Pons (tissue), 1 donor: ENCODE measurements at regions not wholly inside any gene's neighbourhood (a gene's known extent, or its start where the extent isn't known, plus 50 kb on each side); places are given as distances from the start of the nearest gene placed in this dataset.

Experiments
- DNase-seq: peaks from one replicate; pipeline ENCODE4 v3.0.0-alpha.2; 2016; ENCODE audit warnings: low spot score

DNA sequence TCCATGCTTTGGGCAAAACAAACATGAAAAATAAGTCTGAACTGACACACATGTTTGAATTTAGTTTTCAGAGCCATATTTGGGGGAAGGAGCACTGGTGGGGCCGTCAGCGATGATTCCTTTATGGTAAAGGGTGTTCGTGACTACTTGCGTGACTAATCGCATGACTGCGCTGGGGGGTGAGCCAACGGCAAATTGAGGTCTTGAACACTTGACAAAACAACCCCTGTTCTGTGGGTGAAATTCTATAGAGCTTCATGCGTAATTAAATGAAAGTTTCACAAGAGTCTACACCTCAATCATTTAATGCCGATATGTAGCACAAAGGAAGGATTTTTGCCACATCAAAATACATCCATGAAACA lies 127.5 kb upstream of the CYP1B1 start:
- DNase-seq: no peak

DNA sequence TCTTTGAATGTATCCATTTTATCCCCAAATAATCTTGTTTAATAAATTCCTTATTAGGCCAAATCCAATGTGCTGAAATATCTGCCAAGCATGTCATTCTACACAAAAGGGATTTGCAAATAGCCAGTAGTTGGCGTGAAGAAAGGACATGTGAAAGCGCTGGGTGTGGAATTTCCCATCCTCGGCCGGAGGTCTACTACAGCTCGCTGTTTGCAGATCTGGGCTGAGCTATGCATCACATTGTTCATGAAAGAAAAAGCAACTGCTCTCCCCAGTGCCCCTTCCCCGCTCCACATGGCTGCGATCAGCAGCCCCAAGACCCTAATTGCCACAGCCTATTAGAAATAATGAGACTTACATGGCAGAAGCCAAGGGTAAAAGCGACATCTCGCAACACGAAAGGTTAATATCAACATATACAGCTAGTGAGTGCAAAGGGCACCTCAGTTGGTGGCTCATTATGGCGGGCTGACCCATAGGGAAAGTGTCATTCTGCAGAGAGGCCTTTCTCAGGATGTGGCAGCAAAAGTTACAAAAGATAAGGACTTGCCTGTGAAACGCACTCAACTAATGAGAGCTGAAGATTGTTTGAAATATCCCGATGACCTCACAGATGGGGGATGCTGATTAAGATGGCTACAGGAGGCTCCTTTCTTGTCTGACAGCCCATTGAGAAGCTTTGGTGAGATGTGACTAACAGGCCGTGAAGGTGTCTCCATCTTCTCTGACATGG lies 126.9 kb upstream of the CYP1B1 start:
- DNase-seq: no peak

DNA sequence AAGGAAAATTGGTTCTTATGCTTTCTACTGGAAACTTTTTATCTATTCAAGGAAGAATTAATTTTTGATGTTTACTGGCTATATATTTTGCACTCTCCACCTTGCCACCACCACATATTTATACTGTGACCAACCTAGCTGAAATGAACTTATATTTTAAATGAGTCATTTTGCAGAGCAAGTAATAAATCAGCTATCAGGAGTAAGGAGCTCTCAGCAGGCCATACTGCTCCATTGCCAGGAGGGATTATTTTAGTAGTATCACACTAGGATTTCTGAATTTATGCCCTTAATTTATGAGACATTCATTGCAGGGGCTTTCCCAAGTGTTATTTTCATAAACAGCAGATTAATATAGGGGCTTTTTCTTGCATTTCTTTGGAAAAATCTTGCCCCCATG lies 125.8 kb upstream of the CYP1B1 start:
- DNase-seq: no peak

DNA sequence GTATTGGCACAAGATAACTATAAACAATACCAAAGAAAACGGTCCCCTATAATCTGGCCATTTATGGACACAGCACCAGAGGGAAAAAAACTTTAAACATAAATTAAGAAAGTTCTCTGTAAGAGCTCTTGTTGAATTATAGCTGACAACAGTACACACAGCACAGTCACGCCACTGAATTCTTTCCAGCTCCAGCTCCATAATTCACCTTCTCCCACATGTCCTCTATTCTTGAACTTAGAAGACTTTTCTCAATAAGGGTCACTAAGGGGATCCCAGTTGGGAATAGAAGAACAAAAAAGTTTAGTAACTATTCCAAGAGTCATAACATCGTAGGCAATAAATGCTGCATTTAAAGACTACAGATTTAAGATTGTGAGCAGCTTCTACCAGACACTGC lies 124.6 kb upstream of the CYP1B1 start:
- DNase-seq: no peak

DNA sequence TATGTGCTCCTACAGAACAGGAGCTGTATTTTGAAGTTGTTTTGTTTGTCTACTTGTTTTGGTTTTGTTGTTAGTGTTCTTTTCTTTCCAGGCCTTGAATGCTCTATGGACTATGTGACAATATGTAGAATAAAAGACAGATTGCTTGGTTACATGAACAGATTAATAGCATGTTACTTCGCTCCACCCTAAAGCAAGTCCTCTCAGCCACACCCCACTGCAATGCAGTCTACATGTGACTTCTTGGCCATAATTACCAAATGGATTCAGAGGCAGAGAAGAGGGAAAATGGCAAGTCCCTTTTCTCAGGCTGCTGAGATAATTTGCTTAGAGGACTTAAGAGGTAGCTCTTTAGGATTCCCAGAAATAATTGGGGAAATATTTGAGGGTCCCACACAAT lies 123.2 kb upstream of the CYP1B1 start:
- DNase-seq: no peak

DNA sequence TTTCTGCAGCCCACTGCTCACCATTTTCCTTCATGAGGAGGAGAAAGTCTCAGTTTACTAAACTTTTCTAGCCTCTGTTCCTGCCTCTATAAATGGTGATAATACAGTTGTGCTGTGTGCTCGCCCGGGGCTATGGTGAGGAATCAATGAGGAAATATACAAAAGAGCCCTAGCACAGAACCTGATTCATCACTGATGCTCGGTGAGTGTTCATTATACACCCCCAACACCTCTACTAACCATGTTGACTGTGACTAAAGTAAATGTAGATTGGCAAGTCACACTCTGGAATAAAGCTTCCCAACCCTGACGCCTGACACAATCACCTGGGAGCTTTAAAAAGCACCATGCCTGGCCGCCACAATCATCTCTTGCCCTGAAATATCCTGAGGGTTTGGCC lies 118.8 kb upstream of the CYP1B1 start:
- no peak for DNase-seq

DNA sequence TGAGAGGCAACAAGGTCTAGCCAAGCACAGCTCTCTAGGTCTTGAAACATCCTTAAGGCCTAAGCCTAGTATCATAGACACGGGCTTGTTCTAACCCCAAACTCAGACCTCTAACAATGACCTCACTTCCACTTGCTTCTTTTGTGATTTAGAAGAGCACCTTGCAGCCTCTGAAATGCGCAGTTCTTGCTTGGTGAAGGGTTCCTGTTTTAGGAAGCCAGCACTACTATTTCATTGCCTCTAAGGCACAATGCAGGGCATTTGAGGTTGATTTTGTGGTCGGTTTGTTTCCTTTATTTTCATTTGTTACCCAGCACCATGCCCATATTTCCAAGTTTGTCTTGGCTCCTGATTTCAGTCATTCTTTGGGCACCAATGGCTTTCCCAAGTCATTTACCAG lies 117.0 kb upstream of the CYP1B1 start:
- DNase-seq: no peak

DNA sequence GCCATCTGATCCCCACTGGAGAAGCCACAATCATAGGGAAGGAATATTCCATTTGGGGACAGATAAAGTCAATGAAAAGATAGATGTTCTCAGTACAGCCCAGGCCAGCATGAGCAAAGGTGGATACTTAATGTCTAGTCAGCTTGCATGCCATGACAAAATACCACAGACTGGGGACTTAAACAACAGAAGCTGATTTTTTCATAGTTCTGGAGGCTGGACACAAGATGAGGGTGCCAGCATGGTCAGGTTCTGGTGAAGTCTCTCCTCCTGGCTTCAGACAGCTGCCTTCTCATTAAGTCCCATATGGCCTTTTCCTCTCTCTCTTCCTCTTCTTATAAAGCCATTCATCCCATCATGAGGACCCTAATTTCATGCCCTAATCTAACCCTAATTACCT lies 116.1 kb upstream of the CYP1B1 start:
- DNase-seq: no peak

DNA sequence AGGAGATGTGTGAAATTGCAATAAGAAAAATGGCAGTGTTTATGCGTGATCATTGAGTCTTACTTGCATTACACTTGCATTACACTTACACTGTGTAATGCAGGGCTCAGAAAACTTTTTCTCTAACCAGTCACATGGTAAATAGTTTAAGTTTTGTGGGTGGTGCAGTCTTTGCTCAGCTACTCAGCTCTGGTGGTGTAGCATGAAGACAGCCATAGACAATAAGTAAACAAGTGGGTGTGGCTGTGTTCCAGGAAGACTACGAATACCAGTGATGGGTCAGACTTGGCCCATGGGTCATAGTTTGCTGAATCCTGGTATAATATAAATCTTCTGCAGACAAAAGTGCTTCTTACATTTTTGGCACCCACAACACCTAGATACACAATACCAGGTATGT lies 115.6 kb upstream of the CYP1B1 start:
- no peak for DNase-seq

DNA sequence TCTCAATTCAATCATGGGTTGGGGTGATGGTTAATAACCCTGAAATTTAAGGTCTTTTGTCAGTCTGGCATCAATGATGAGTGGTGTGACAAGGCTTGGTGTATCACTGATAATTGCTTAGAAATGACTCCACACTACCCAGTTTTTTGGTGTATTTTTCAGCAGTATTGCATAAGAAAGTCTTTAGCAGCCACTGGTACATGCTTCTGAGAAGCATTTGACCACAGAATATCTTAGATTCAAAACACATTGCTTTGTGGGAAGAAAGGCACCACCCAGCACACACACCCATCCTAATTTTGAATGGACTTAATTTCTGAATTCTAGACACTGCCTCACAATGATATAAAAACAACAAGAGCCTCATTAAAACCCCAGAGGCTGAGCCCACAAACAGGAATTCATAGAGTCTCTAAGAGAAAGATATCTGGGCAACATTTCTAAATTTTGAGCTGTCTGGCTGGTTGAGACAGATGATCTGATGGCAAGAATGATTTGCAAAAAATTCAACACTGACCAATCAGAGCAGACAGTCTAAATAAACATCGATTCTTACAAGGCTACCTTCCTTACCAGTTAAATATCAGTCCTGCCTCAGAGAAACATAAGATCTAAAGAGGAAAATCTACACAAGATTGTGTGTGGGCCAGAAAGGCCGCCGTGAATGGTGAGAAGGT lies 114.7 kb upstream of the CYP1B1 start:
- DNase-seq: no peak

DNA sequence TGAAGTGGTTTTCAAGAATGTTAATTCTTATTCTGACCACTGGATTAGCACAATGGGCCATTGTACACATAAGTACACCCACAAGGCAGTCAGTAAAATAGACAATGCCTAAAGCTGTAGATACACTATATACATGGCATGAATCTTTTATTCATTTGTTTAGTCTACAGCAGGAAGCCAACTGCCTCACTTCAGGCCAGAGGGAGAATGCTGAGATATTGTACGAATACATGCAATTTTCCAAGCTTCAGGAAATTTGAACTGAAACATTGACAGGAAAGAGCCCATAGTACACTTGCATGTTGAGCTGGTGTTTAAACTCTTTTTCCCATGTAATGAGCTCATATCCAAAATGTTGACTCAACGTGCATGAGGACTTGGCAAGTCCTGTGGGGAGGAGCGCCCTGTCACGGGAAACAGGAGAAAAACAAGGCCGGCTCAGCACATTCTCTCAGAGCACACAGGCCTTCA lies 111.6 kb upstream of the CYP1B1 start:
- no peak for DNase-seq

DNA sequence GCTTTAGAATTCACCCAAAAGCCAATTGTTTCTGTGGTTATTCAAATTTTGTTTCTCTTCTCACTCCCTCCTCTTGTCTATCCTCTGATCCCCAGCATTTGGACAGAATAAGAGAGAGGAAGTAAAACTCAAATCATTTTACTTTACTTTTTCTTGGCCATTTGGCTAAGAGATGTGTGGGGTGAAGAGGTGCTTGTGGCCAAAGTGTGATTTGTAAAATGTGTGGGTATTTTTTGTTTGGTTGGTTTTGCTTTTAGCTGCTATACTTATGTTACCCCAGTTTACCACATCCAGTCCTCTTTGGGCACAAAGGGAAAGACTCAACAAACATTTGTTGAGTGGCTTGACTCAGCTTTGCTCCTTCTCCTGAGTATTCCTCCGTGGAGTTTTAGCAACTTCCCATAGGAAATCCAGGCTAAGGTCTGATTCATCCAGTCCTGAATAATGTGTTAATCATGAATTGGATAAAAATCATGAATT lies 109.1 kb upstream of the CYP1B1 start:
- no peak for DNase-seq

DNA sequence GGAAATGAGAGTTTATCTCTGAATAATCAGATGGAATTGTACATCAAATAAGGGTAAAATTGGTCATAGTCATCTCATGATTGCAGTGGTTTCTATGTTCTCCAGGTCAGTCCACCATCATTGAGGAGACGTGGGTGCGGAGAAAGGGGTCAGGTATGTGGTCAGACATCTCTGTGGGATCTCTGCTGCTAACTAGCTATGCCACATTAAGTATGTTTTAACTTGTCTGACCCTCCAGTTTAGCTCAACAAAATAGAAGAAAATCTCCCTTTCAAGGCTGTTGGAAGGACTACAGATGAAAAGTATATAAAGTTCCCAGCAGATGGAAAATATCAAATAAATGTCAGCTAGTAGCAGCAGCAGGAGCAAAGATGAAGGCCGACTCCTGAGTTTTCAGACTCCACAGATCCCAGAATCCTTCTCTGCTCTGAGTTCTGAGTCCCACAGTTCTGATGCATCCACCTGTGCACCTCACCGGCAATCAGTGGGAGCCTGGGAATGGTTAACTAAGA lies 106.6 kb upstream of the CYP1B1 start:
- no peak for DNase-seq

DNA sequence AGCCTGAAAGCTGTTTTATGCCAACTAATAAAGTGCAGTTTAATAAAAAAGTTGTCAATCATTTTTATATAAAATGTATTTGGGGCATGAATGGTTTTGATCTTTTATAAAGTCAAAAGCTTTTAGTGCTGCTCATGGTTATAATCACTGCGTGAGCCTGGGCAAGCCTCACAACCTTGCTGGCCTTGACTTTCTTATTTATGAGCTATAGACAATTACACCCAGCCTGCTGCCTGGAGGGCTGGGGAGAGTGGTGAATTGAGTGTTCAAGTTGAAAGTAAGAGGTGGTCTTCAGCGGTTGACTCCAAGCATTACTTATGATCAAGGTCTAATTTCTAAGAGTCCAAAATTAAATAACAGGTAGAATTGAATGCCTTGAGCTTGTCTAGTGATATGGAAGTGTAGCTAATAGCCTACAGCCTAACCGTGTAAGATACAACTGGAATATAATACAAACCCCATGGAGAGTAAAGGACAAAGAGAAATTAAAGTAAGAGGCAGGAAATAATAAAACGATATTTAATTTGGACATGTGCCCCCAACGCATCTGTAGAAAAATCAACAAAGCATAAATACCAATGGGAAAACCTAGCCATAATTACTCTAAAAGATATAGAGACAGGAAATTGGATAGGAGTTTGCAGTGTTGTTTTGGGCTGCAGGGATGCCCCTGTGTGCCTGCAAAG lies 106.0 kb upstream of the CYP1B1 start:
- no peak for DNase-seq

DNA sequence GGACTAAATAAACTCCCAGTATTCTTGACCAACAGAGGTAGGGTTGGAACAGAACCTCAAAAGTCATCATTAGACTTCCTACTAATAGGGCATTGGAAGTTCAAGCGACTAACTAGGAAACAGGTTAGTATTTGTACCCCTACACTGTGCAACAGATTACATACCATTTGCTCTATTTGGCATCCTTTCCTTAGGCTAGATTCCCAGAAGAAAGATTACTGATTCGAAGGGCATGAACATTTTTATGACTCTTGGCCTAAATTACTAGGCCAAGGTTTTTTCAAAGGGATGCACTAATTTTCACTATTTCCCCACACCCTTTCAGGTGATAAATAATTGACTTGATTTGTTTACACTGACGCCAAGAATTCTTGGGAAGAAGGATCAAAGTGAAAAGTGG lies 104.8 kb upstream of the CYP1B1 start:
- DNase-seq: no peak

DNA sequence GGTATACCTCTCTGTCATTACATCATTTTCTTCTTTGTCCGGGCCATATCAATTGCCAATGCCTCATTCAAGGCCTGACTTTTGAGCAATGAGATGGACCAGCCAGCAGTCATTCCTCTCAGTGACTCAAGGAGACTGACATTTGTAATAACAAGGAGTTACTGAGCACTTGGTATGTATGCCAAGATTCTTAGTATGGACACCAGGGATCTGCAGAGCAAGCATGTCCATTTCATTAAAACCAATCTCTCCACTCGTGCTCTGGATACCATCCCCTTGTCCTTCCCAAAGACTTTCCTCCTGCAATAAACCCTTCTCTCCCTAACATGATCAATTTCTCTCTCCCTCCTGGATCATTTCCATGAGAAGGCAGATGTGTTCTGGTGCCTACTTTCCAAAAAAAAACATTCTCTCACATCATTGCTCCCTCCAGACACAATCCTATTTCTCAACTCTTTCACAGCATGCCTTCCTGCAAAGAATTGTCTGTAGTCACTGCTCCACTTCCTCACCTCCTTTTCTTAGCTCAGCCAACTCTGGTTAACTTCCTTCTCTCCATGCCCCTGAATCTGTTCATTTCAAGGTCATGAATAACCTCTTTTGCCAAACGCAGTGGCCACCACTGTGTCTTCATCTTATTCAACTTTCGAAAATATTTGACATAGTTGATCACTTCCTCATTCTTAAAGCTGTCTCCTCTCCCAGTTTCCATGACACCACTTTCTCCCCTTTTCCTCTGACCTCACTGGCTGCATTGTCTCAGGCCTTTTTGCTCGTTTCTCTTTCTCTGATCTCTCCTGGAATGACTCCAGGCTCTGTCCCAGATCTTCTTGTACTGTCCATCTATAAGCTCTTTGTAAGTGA lies 102.8 kb upstream of the CYP1B1 start:
- DNase-seq: peak; percentile 79

DNA sequence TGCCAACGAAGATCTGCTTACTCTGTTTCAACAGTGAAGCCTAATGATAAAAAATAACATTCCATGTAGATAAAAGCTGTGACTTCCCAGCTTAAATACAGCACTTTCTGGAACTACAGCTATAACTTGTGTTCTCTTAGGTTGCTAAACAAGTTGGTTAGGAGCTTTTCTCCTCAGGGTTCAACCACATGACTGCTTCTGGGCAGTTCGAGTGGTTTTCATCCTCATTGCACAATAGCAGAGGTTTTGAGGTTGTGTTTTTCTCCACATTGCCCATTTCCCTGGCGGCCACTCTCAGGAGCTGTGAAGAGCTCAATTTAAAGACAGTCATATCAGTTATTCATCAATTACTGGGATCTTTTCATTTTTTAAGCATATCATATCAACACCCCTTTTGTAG lies 102.2 kb upstream of the CYP1B1 start:
- peak; percentile 73 for DNase-seq

DNA sequence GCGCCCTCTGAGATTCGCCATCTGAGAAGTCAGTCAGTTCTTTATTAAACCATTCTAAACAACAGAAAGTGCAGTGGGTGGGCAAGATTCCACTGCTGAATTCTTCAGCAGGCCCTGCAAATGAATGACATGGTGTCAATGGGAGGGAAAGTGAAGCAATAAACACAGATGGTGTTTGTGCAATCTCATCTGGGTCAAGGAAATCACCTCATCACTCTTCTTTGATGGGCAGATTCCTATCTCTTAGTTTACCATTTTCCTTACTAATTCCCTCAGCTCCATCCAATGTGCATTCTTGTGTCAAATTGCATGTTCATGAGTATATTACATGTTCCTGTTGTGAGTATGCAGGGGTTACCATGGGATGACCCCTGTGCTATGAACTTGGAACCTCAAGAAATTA lies 100.7 kb upstream of the CYP1B1 start:
- DNase-seq: no peak

DNA sequence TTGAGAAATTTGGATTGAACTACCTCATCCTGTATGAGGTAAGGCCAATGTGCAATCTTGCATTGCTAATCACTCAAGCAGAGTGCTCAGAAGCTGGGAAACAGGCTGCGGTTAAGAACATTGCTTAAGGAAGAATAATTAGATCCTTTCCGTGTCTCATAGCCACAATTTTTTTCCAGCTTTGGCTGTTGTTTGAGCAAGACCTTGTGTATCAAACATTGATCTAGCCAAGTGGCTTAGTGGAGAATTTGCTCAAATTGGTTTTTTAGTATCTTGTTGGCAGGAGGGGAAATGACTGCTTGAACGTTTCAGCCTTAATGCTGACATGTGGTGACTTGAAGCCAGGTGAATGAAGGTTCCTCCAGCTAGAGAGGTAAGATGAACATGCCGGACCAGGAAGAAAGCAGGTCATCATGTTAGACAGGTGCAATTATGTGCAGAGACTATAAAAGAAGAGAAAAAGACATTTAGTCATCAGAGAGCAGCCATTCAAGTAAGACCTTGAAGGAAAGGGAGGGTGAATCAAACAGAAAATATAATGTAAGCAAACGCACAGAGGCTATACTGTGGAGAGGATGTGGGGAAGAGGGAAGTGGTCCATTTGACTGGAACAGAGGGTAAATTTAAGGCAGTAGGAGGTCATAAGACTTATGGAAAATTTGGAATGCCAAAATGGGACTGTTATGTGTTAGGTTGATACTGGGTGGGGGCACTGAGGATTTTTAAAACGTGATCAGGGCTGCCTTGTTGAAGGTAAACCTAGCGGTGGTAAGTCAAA lies 98.9 kb upstream of the CYP1B1 start:
- DNase-seq: no peak

DNA sequence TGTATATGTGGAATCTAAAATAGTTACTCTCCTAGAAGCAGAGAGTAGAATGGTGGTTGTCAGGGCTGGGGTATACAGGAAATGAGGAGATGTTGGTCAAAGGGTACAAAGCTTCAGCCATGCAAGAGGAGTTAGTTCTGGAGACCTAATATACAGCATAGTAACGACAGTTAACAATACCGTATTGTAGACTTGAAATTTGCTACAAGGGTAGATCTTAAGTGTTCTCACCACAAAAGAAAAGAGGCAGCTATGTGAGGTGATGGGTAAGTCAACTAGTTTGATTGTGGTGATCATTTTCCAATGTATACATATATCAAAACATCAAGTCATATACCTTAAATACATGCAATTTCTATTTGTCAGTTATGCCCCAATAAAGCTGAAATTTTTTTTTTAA lies 98.2 kb upstream of the CYP1B1 start:
- DNase-seq: no peak

DNA sequence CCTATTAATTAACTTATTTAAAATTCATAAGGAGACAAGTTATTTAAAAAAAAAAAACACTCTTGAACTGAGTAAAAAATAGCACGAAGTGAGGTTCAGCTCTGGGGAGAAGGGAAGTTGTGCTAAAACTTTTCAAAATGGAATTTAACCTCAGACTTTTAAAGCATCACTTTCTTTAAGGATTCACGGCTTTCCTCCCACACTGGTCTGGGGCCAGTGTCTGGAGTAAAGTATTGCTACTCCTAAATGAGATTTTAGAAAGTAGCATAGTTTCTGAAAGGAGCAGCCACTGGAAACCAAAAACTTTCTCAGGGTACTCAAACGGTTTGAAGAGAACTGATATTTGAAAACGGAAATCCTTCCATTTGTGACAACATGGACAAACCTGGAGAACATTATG lies 97.7 kb upstream of the CYP1B1 start:
- DNase-seq: no peak
